ENCODE measurements at regions not wholly inside any gene's neighbourhood (a gene's known extent, or its start where the extent isn't known, plus 50 kb on each side); places are given as distances from the start of the nearest gene placed in this dataset.

- H3K4me3 Mint-ChIP-seq = no peak overlapping the region
- CTCF ChIA-PET = no interaction called here
- ATAC-seq (ENCODE audit: low read depth) (no peak), DNase-seq (no peak)
- H3K9me3 Mint-ChIP-seq = no peaks in the 10 kb centered on the region
- no peak overlapping the region for H3K27ac Mint-ChIP-seq
- peaks cover 10% of the 10 kb centered on the region for H3K4me1 Mint-ChIP-seq
- H3K36me3 Mint-ChIP-seq (ENCODE audit: low read depth) = no peaks in the 10 kb centered on the region
- POLR2A ChIA-PET = no interaction called here
- no peak for TF ChIP-seq CTCF (IDR thresholded peaks at IDR 0.05)
- intact Hi-C loops (cut with micrococcal nuclease) = loop anchor here (10.0 kb wide), 2 partner anchors 775 to 1025 kb away; no protein-coding TSS in a partner anchor
- no peaks in the 10 kb centered on the region for H3K27me3 Mint-ChIP-seq
Measured at GRCh38 chr10:4649886-4650508, 176.0 kb upstream of the AKR1E2 start.

- ChIA-PET CTCF (no interaction called here), POLR2A (no interaction called here)
- ATAC-seq (ENCODE audit: low read depth) = no peak
- Mint-ChIP-seq H3K27ac (no peak overlapping the region), H3K4me3 (no peak overlapping the region), H3K27me3 (no peaks in the 10 kb centered on the region), H3K4me1 (peaks cover 10% of the 10 kb centered on the region), H3K36me3 (ENCODE audit: low read depth) (no peaks in the 10 kb centered on the region), H3K9me3 (no peaks in the 10 kb centered on the region)
- intact Hi-C loops (cut with micrococcal nuclease) = no loop called here
- no peak for DNase-seq
- no peak for TF ChIP-seq CTCF (IDR thresholded peaks at IDR 0.05)
Measured at GRCh38 chr10:4649471-4649870, 176.5 kb upstream of the AKR1E2 start.

GRCh38 chr10:4648999-4649398, 177.0 kb upstream of the AKR1E2 start:
- Mint-ChIP-seq H3K4me1 (peaks cover 10% of the 10 kb centered on the region), H3K36me3 (ENCODE audit: low read depth) (no peaks in the 10 kb centered on the region), H3K9me3 (no peaks in the 10 kb centered on the region), H3K4me3 (no peak overlapping the region), H3K27me3 (no peaks in the 10 kb centered on the region), H3K27ac (no peak overlapping the region)
- ChIA-PET POLR2A (no interaction called here), CTCF (no interaction called here)
- DNase-seq (no peak), ATAC-seq (ENCODE audit: low read depth) (no peak)
- no peak for TF ChIP-seq CTCF (IDR thresholded peaks at IDR 0.05)
- intact Hi-C loops (cut with micrococcal nuclease) = no loop called here

GRCh38 chr10:4647109-4647785, 178.8 kb upstream of the AKR1E2 start:
- ChIA-PET POLR2A (no interaction called here), CTCF (interaction anchor here (0.7 to 1.2 kb wide), 2 partner anchors 9 to 1175 kb away, joined by 3 to 4 read pairs; no protein-coding TSS in a partner anchor)
- Mint-ChIP-seq H3K27ac (no peak overlapping the region), H3K4me3 (no peak overlapping the region), H3K36me3 (ENCODE audit: low read depth) (no peaks in the 10 kb centered on the region), H3K4me1 (peaks cover 10% of the 10 kb centered on the region), H3K9me3 (no peaks in the 10 kb centered on the region), H3K27me3 (no peaks in the 10 kb centered on the region)
- intact Hi-C loops (cut with micrococcal nuclease) = no loop called here
- no peak for TF ChIP-seq CTCF (IDR thresholded peaks at IDR 0.05)
- DNase-seq = no peak
- ATAC-seq (ENCODE audit: low read depth) = no peak

GRCh38 chr10:4646547-4646946, 179.5 kb upstream of the AKR1E2 start:
- POLR2A ChIA-PET = no interaction called here
- ATAC-seq (ENCODE audit: low read depth) = no peak
- intact Hi-C loops (cut with micrococcal nuclease) = no loop called here
- Mint-ChIP-seq H3K36me3 (ENCODE audit: low read depth) (no peaks in the 10 kb centered on the region), H3K4me1 (peaks cover 4% of the 10 kb centered on the region), H3K9me3 (no peaks in the 10 kb centered on the region), H3K27me3 (no peaks in the 10 kb centered on the region), H3K4me3 (no peak overlapping the region), H3K27ac (no peak overlapping the region)
- DNase-seq = no peak
- no peak for TF ChIP-seq CTCF (IDR thresholded peaks at IDR 0.05)
- CTCF ChIA-PET = interaction anchor here (0.7 kb wide), 1 partner anchor 1175 kb away, joined by 3 read pairs; no protein-coding TSS in a partner anchor
